HS-27A (cell line): ENCODE measurements at regions not wholly inside any gene's neighbourhood (a gene's known extent, or its start where the extent isn't known, plus 50 kb on each side); places are given as distances from the start of the nearest gene placed in this dataset.

Source experiments
- DNase-seq: peaks from one replicate; pipeline ENCODE4 v3.0.0-alpha.2; 2012; ENCODE audit warnings: low read depth, missing footprints

GRCh38 chr2:225740086-225740485 is 340.6 kb downstream of the NYAP2 start:
- DNase-seq, result no peak

DNA sequence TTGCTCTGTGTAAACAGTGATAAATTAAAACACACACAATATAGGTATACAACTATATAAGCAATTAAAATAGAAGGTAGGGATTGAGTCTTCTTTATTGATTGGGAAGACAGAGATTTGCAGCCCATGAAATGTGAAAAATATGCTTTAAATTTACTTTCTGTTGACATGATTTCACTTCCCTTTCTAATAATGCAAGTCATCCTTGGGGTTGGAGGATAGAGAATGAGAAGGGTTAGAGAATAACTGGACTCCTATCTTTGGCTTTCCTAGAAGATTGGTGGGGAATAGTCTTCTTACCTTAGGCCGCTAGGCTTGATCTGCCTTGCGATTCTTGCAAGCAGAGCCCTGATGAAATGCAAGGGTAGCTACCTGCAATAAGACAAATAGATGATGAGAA is 339.8 kb downstream of the NYAP2 start:
- DNase-seq, result no peak

DNA sequence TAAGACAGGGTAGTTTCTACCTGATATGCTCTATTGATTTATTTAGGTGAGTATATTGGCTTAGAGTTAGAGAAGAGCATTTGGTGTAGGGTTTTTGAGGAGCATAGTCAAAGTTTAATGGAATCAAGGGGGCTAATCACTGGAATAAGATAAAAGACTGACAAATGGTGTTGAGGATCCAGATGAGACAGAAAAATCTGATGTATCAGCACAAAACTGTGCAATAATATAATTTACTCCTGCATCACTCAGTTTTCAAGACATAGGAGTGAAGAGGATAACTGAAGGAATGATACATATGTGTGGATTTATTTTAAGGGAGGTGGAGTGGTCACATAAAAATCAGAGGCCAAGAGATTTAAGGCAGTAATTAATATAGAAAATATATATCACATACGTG is 339.2 kb downstream of the NYAP2 start:
- no peak for DNase-seq

DNA sequence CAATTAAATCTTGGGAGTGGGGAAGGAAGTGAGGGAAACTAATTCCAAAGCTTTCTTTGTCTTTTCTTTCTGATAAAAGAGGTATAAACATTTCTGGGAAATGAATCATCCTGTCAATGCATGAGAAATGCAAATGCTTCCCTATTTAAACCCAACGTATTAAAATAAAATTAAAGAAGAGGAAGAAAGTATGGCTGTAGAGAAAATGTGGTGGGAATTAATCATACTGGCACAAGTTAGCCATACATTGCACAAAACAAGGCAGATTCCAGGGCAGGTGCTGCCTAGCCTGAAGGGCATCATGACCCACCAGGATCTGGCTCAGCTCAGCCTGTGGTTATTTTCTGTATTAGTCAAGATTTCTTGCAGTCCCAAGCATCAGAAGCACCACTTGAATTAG is 338.0 kb downstream of the NYAP2 start:
- peak; percentile 15 for DNase-seq

DNA sequence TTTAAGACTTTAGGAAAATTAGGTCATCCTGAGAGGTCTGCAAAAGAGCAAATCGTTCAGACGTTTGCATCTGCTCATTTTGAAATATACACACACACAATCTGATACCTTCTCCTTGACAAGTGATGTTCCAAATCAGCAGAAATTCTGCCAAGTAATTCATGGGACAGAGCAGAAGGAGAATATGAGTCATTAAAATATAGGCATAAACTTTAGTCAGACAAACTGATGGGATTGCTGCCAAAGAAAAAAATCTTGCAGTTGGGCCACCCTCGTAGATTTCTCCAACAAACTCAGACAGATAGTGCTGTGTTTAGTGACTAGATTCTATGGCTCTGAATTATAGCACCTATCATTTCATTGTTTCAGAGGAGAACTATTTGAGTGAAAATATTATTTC is 336.3 kb downstream of the NYAP2 start:
- DNase-seq, result peak; percentile 62

- DNase-seq, result no peak
These were observed 326.2 kb downstream of the NYAP2 start for GRCh38 chr2:225725726-225726125.
